IPS-18a (cell line): ENCODE measurements at regions not wholly inside any gene's neighbourhood (a gene's known extent, or its start where the extent isn't known, plus 50 kb on each side); places are given as distances from the start of the nearest gene placed in this dataset.

Experiments
- H3K27ac ChIP-seq: one replicate; pipeline ENCODE4 v1.5.1; 2013; ENCODE audit warnings: low read length
- H3K27me3 ChIP-seq: one replicate; pipeline ENCODE4 v1.6.1; 2013; ENCODE audit warnings: mild to moderate bottlenecking, low read length; ENCODE audit not compliant: control insufficient read depth, insufficient read depth
- H3K36me3 ChIP-seq: one replicate; pipeline ENCODE4 v1.6.1; 2013; ENCODE audit warnings: low read depth, low read length; ENCODE audit not compliant: control insufficient read depth
- H3K4me1 ChIP-seq: one replicate; pipeline ENCODE4 v1.6.1; 2013; ENCODE audit warnings: low read depth, low read length; ENCODE audit not compliant: control insufficient read depth
- H3K4me3 ChIP-seq: one replicate; pipeline ENCODE4 v1.5.1; 2013; ENCODE audit warnings: low read length
- H3K9ac ChIP-seq: one replicate; pipeline ENCODE4 v1.6.1; 2013; ENCODE audit warnings: mild to moderate bottlenecking, low read length, moderate library complexity
- H3K9me3 ChIP-seq: one replicate; pipeline ENCODE4 v1.6.1; 2013; ENCODE audit warnings: low read depth, low read length; ENCODE audit not compliant: control insufficient read depth

DNA sequence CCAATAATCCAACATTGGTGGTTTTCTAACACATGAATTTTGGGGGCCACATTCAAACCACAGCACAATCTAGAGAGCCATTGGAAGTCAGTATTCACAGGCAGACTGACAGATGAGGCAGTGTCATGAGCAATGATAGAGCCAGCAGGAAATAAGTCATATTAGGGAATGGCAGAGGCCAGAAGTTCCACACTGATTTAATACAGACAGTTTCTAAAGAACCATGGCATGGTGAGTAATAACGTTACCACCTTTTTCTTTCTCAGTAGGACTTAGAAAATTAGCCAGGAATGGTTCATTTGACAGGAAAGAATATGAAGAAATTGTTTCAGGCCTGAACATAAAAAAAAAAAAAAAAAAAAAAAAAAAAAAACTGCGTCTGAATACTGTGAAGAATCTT is 210.3 kb downstream of the GPAM start:
- Histone ChIP-seq H3K27me3 (no peaks in the 10 kb centered on the region), H3K4me3 (no peak overlapping the region), H3K4me1 (no peaks in the 10 kb centered on the region), H3K27ac (no peak overlapping the region), H3K9ac (no peak overlapping the region), H3K36me3 (no peaks in the 10 kb centered on the region), H3K9me3 (no peaks in the 10 kb centered on the region)

DNA sequence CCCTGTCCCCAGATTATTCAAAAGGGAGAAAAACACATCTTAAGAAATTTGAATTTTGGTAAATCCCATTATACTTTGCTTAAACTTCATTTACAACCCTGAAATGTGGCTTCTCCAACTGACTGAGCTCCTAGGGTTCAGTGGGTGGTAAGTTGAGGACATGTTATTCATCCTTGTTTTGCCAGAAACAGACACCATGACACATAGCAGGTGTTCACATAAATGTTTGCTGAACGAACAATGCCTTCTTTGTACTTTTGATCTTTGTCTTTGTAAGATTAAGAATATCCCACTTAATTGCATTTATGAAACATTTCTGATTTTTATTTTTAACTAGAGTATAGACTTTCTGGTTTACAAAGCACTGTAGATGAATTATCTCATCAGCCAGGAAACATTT is 209.7 kb downstream of the GPAM start:
- no peaks in the 10 kb centered on the region for H3K9me3 ChIP-seq
- no peaks in the 10 kb centered on the region for H3K36me3 ChIP-seq
- no peak overlapping the region for H3K4me3 ChIP-seq
- H3K27me3 ChIP-seq: no peaks in the 10 kb centered on the region
- no peaks in the 10 kb centered on the region for H3K4me1 ChIP-seq
- H3K27ac ChIP-seq: no peak overlapping the region
- no peak overlapping the region for H3K9ac ChIP-seq

DNA sequence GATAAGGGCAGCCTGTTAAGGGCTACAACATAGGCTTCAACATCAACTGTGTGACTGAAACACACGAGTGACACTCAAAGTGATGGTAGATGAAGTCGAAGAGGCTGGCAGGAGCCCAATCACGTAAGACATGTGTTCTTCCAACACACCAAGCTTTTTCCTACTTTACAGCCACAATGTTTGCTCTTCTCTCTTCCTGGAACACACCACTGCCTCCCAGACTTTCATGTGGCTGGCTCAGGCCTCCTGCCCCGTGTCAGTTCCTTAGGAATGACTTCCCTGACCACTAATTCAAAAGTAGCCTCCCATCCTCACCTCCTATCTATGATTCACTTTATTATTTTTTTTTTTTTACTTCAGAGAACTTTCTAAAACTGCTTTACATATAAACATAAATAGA is 209.2 kb downstream of the GPAM start:
- Histone ChIP-seq H3K27ac (no peak overlapping the region), H3K9ac (no peak overlapping the region), H3K4me3 (no peak overlapping the region), H3K36me3 (no peaks in the 10 kb centered on the region), H3K27me3 (no peaks in the 10 kb centered on the region), H3K4me1 (no peaks in the 10 kb centered on the region), H3K9me3 (no peaks in the 10 kb centered on the region)

DNA sequence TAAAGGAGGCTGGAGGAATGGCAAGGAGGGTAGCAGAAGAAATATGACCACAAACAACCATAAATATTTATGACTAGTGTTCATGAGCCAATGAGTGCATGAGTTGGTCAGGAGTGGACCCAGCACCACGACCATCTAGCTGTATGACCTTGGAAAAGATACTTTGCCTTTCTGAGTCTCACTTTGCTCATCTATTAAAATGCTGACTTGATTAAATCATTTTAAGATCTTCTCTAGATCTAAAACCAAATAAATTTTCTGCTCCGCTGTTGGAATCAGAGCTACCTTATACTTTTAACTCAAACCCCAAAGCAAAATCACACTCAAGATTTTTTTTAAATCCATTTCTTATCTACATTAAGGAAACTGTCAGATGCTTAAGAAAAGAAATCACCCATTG is 207.0 kb downstream of the GPAM start:
- H3K36me3 ChIP-seq: no peaks in the 10 kb centered on the region
- no peaks in the 10 kb centered on the region for H3K9me3 ChIP-seq
- no peaks in the 10 kb centered on the region for H3K27me3 ChIP-seq
- no peak overlapping the region for H3K27ac ChIP-seq
- no peaks in the 10 kb centered on the region for H3K4me1 ChIP-seq
- no peak overlapping the region for H3K9ac ChIP-seq
- no peak overlapping the region for H3K4me3 ChIP-seq

DNA sequence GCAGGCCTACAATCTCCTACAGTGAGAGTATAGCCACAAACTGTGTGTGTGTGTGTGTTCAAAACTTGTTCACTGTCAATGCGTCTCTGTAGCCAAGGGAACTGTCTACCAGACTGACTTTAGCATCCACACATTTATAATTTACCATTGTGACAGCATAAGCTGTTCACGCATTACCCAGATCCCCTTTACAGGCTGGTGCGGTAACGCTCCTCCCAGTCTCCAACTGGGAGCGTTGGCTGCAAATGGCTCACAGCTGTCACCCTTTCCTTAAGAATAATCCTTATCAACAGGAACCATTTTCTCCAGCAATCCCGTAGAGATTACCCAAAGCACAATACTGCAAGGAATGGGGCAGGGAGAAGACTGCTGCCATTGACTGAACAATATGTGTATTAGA is 199.5 kb downstream of the GPAM start:
- H3K27me3 ChIP-seq: no peaks in the 10 kb centered on the region
- no peak overlapping the region for H3K9ac ChIP-seq
- H3K4me1 ChIP-seq: no peaks in the 10 kb centered on the region
- no peak overlapping the region for H3K27ac ChIP-seq
- H3K36me3 ChIP-seq: no peaks in the 10 kb centered on the region
- H3K4me3 ChIP-seq: no peak overlapping the region
- H3K9me3 ChIP-seq: no peaks in the 10 kb centered on the region

DNA sequence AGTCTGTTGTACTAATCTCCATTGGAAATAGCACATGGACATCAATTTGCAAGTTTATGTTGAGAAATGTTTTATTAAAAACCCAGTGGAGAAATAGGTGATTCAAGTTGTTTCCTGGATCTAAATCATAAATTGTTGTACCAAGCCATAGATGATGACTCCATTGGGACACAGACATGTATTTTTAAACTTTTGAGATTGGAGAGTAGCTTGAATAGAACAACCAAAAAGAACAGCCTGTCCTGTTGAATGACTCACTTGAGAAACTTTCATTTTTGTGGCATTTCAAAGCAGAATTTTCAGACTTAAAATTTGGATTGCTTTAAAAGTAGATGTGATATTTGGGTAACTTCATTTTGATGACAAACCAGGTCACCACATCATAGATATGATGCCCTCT is 197.5 kb downstream of the GPAM start:
- H3K9ac ChIP-seq: no peak overlapping the region
- H3K27me3 ChIP-seq: no peaks in the 10 kb centered on the region
- H3K9me3 ChIP-seq: no peaks in the 10 kb centered on the region
- no peaks in the 10 kb centered on the region for H3K36me3 ChIP-seq
- H3K27ac ChIP-seq: no peak overlapping the region
- H3K4me1 ChIP-seq: no peaks in the 10 kb centered on the region
- no peak overlapping the region for H3K4me3 ChIP-seq

DNA sequence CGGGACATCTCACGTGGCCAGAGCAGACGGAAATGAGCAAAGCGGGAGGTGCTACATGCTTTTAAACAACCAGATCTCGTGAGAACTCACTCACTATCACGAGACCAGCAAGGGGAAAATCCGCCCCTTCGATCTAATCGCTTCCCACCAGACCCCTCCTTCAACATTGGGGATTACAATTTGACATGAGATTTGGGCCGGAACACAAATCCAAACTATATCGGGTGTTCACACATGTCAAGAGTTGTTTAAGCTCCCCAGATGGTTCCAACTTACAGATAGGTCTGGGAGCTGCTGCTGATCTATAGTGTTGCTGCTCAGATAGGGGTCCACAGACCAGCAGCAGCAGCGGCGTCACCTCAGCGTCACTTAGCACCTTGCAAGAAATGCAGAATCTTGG is 194.9 kb downstream of the GPAM start:
- Histone ChIP-seq H3K9me3 (no peaks in the 10 kb centered on the region), H3K27ac (no peak overlapping the region), H3K27me3 (no peaks in the 10 kb centered on the region), H3K4me3 (no peak overlapping the region), H3K36me3 (no peaks in the 10 kb centered on the region), H3K4me1 (no peaks in the 10 kb centered on the region), H3K9ac (no peak overlapping the region)

DNA sequence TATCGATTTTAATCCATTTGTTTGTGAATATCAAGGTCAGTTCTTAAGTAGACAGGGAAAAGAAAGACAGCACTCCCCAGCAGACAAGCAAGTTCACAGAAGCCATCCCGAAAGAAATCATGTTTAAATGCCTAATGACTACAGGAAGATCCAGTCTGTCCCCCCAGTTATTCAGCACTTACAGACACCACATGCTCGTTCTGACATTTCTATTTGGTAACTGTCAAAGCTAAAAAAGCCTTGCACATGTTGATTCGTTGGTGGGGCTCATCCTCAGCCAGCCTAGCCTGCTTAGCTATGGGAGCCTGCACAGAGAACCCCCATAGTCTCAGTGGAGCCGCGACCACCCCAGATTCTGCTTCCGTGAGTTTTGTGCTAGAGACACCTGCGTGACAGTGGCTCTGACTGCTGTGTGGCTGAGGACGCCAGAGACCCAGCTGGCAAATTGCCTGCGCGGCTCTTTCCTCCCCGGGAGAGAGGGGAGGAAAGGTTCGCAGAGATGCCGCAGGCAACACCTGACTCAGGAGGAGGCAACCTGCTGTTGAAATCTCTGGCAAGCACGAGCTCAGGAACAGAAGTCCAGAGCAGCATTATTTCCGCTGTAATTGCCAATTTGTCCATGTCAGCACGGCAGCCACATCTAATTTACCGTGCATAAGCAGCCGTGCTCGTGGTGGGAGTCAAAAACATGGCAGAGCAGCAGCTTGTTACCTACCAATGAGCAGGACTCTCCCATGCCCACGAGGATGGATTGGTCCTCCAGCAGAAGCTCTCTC is 194.2 kb downstream of the GPAM start:
- no peak overlapping the region for H3K27ac ChIP-seq
- no peaks in the 10 kb centered on the region for H3K36me3 ChIP-seq
- H3K9me3 ChIP-seq: no peaks in the 10 kb centered on the region
- H3K27me3 ChIP-seq: no peaks in the 10 kb centered on the region
- H3K4me1 ChIP-seq: no peaks in the 10 kb centered on the region
- no peak overlapping the region for H3K4me3 ChIP-seq
- no peak overlapping the region for H3K9ac ChIP-seq

DNA sequence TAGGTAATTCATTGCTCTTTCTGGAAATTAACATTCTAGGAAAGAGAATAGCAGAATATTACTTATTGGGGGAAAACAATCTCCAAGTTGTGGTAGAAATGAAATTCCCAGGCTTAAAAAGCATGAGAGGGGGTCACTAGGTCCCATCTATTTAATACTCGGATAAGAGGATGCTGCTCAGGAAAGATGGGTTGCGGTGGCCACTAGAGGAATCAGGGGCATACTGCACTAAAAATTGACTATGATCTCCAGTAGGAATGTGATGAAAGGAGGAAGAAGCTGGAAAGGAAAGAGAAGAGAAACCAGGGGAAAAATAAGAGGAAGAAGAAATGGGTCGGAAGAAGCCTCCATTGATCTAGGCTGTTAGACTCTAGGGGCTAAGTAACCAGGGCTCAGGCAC is 192.8 kb downstream of the GPAM start:
- Histone ChIP-seq H3K36me3 (no peaks in the 10 kb centered on the region), H3K9me3 (no peaks in the 10 kb centered on the region), H3K27ac (no peak overlapping the region), H3K27me3 (no peaks in the 10 kb centered on the region), H3K9ac (no peak overlapping the region), H3K4me1 (no peaks in the 10 kb centered on the region), H3K4me3 (no peak overlapping the region)

DNA sequence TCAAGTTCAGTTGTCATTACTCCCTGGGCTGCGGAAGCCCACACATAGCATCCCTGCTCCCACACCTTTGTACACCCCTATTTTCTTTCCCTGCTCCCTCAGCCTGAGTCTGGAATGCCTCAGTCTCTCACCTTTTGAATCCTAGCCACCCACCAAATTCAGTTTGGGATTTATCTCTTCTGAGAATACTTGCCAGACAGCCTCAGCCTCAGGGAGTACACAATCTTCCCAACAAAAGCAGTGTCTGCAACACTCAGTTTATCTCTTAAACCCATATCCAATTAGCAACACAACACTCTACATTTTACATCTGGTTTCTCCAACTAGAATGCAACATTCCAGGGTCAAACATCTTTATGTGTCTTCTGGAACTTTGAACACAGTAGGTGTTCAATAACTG is 190.2 kb downstream of the GPAM start:
- Histone ChIP-seq H3K4me3 (no peak overlapping the region), H3K9ac (no peak overlapping the region), H3K9me3 (no peaks in the 10 kb centered on the region), H3K36me3 (no peaks in the 10 kb centered on the region), H3K27me3 (no peaks in the 10 kb centered on the region), H3K27ac (no peak overlapping the region), H3K4me1 (no peaks in the 10 kb centered on the region)

DNA sequence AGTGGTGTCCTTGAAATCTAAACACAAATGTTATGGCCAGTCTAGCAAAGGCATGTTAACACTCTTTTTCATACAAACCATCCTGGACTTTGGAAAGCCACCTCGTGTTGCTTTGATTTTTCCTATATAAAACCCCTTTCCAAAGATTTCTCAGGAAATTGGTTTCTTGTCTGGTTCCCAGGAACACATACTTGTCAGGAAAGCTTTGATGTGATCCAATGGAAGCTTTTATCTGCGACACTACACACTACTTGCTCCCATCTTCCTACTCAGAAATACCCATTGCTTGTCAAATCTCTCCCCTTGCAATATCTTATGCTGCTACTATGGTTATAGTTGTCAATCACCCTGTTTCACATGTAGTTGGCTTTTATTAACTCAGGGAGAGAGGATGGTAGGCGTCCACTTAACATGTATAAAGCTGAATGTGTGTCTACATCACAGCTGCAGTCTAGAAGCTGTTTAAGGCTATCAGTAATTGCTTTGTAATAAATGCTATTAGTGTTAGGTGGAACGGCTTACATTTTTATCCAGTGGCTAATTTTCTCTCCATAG is 189.6 kb downstream of the GPAM start:
- Histone ChIP-seq H3K36me3 (no peaks in the 10 kb centered on the region), H3K4me3 (no peak overlapping the region), H3K9me3 (no peaks in the 10 kb centered on the region), H3K4me1 (peaks cover 6% of the 10 kb centered on the region), H3K27ac (no peak overlapping the region), H3K27me3 (no peaks in the 10 kb centered on the region), H3K9ac (no peak overlapping the region)

DNA sequence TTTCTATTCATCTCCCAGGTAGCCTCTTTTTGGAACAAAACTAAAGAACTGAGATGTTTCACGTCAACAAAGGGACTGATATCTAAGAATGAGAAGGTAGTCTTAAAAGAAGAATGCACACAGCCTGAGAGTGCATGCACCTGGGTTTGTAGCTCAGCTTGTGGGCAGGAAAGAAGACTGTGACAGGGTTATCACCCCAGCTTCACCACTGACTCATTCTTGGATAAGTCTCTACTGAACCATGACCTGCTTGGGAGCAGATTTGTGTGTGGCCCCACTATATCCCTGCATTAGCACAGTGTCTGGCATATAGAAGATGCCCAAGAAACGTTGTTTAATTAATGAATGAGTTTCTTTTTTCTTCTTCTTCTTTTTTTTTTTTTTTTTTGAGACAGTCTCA is 187.5 kb downstream of the GPAM start:
- H3K4me1 ChIP-seq: peaks cover 21% of the 10 kb centered on the region
- no peak overlapping the region for H3K4me3 ChIP-seq
- no peaks in the 10 kb centered on the region for H3K36me3 ChIP-seq
- H3K27me3 ChIP-seq: no peaks in the 10 kb centered on the region
- no peak overlapping the region for H3K27ac ChIP-seq
- H3K9me3 ChIP-seq: no peaks in the 10 kb centered on the region
- H3K9ac ChIP-seq: no peak overlapping the region
